H54 (cell line): ENCODE measurements at regions not wholly inside any gene's neighbourhood (a gene's known extent, or its start where the extent isn't known, plus 50 kb on each side); places are given as distances from the start of the nearest gene placed in this dataset.
"Not testable (repeated sequence)": the region's sequence is repeated elsewhere in the genome, so short reads cannot be mapped to it uniquely, and the experiment has no call there.

ENCODE experiments used
- DNase-seq: peaks from one replicate; pipeline ENCODE4 v3.0.0; 2011; ENCODE audit warnings: low spot score, mixed read lengths; ENCODE audit not compliant: insufficient read length
- FAIRE-seq: peaks from 3 replicates; lab custom pipeline; 2011; peaks lifted over from hg19 to GRCh38; lab: Jason Lieb, UNC
- POLR2A ChIP-seq: IDR thresholded peaks from 2 replicates; pipeline ENCODE4 v1.6.1; 2011; ENCODE audit warnings: low read depth, mild to moderate bottlenecking, low read length

DNA sequence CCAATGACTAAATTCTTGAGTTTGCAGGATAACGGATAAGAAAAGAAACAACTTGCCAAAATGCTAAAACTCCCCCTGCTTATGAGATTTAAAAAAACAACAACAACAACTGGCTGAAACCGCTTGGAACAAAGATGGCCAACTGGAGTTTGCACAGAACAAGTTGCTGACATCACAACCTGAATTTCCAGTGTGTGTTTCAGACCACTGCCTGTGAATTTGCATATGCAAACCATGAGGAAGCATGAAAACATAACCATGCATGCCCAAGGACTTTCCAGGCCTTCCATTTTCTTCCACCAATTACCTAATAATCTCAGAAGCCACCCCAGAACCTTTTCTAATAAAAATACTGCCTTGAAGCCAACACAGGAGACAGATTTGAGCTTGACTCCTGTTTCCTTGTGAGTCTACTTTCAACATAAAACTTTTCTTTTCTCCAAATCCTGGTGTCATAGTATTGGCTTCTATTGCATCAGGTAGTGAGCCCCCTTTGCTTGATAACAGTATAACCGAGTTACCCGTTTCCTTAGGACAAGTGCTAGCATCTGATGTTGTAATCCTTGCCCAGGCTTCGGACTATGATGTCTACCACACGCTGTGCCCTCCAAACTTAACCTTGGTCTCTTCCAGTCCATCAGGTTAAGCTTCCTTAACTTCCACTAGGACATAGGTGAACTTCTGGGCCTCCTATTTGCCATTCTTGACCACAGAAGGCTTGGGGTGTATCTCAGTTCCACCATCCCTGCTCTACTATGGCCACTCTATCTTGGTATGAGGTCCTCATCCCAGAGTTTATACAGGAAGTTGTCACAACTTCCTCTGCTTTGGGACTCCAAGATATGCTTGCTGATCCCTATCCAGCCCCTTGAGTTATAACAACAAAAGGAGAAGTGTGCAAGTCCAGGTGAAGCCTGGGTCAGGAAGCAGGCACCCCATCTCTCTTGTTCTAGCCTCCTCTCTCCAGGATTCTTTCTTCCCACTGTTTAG lies 385.5 kb upstream of the INTU start:
- no peak for TF ChIP-seq POLR2A
- no peak for FAIRE-seq
- DNase-seq = no peak

DNA sequence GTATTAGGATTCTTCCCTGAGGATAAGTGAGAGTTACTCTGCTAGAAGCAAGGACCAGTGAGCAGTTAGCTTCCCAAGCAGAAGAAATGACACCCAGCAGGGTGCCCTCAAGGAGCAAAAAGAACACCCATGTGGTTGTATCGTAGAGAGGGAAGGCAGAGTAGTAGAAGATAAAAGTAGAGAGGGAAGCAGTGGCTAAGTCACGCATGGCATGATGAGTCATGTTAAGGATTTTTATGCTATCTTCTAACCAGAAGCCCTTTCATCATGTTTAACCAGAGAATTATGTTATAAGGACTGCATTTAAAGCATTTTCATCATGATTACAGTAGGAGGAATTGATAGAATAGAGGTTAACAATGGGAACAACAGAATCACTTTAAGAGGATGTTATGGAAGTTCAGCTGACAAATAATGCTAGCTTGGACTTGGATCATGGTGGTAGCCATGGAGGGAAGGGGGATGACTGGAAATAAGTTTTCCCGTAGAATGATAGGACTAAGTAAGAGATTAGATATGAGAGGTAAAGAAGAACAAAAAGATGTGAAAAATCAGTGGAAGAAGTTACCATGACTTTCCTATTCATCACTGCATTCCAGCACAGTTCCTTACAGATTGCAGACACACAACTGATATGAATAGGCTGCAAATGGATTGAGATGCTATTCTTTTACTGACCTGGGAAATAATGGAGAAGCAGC lies 383.5 kb upstream of the INTU start:
- FAIRE-seq = no peak
- no peak for TF ChIP-seq POLR2A

DNA sequence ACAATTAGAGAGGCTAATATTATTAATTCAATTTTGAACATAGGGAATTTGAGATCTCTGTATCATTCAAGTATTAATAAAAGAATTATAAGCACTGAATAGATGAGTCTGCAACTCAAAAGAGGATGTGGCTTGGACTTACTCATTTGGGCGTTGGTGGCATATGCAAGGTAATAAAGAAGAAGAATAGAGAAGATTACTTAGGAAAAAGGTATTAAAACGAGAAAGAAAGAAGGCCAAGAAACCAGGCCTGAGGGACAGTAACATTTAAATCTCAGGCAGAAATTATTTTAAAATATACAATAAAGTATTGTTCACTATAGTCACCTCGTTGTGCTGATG lies 383.0 kb upstream of the INTU start:
- DNase-seq (no peak), FAIRE-seq (no peak)
- TF ChIP-seq POLR2A = no peak

More for the DNA sequence above, 383.5 kb upstream of the INTU start:
- DNase-seq = no peak

- DNase-seq (no peak), FAIRE-seq (no peak)
- no peak for TF ChIP-seq POLR2A
Observed at GRCh38 chr4:127250577-127250976, 382.2 kb upstream of the INTU start.

DNA sequence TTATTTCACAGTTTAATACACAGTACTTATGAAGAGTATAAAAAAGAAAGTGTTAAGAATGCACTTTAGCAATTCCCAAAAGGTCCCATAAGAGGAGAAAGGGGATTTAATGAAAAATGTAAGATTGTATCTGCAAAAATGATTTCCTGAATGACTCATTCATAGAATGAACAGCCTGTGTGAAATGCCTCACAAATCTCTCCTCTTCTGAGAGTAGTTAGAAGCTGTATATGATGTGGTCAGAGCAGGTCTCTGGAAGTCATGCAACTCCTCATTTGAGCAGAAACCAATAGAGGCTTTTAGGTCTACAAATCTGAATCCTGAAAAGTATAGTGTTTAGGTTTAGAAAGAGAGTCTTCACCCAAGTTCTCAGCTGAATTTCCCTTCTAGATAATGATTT lies 381.3 kb upstream of the INTU start:
- DNase-seq (no peak), FAIRE-seq (no peak)
- no peak for TF ChIP-seq POLR2A

GRCh38 chr4:127256500-127256899 lies 376.3 kb upstream of the INTU start:
- FAIRE-seq (no peak), DNase-seq (no peak)
- TF ChIP-seq POLR2A = no peak

GRCh38 chr4:127261476-127261875 lies 371.3 kb upstream of the INTU start:
- DNase-seq = no peak
- TF ChIP-seq POLR2A = no peak
- no peak for FAIRE-seq

- FAIRE-seq (no peak), DNase-seq (no peak)
- TF ChIP-seq POLR2A = no peak
Observed at GRCh38 chr4:127268367-127268766, 364.4 kb upstream of the INTU start.

- FAIRE-seq, DNase-seq: not testable (repeated sequence)
Observed at GRCh38 chr4:127277023-127277422, 355.7 kb upstream of the INTU start.

GRCh38 chr4:127284236-127284635 lies 348.5 kb upstream of the INTU start:
- DNase-seq (no peak), FAIRE-seq (no peak)
- no peak for TF ChIP-seq POLR2A

DNA sequence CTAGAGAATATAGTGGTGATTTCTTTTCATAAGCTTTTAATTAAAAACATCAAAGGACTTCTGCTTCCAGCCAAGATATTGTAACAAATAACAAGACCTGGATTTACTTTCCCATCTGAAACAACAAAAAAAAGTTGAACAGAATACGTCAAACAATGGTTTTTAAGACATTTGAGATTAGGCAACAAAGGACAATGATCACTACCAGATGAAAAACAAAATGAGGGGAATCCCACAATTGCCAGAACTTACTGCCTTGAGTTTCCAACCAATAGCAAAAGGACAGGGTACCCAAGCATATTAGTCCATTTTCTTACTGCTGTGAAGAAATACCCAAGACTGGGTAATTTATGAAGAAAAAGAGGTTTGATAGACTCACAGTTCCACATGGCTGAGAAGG lies 341.4 kb upstream of the INTU start:
- FAIRE-seq (no peak), DNase-seq (no peak)
- no peak for TF ChIP-seq POLR2A

- TF ChIP-seq POLR2A = no peak
- no peak for DNase-seq
- FAIRE-seq = no peak
Observed at GRCh38 chr4:127293496-127293895, 339.3 kb upstream of the INTU start.

DNA sequence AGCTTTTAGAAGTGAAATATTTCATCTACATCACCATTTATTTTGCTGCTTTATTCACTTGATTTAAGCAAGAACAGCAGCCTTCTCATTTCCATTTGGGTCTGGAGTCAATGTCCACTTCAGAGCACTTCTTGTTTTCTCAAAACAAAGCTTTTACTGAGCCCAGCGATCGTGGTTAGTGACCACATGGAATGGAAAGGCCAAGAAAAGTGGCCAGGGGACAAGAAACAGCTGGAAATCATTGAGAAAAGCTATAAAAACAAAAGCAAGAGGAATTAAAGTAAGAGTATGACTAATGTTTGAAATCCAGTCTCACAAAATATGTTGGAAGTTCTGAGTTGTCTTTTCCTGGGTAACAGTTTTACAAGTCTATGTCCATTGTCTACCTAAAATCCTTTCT lies 328.4 kb upstream of the INTU start:
- no peak for TF ChIP-seq POLR2A
- DNase-seq (no peak), FAIRE-seq (no peak)

DNA sequence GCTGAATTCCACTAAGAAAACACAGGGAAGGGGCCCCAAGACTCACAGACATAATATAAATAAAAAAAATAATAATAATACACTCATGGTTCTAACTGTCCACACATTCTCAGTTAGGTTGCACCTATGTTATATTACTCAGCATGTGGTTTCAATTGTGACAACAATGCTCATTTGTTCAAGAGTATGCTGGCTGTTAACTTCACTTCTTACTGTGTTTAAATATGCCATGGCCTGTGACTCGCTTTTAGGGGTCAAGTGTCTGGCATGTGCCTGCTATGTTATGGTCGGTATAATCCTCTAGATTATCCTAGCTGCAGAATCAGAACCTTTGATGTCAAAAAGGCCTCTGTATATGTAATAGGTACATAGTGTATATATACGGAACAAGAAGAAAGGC lies 324.8 kb upstream of the INTU start:
- DNase-seq = no peak
- FAIRE-seq = no peak
- TF ChIP-seq POLR2A = no peak
